ENCODE measurements at regions not wholly inside any gene's neighbourhood (a gene's known extent, or its start where the extent isn't known, plus 50 kb on each side); places are given as distances from the start of the nearest gene placed in this dataset.

DNA sequence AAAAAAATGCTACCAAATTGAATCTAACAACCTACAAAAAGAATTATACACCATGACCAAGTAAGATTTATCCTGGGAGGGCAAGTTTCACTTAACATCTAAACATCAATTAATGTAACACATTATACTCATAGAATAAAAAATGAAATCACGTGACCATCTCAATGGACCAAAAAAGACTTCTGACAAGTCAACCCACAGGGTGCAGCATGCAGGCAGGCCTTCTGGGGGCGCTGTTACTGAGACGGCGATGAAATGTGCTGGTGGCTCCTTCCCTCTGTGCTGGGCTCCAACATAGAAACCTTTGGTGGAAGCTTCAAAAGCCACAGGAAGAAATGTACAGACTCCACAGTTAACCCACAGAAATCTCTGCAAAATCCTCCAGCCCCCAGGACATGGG lies 103.1 kb downstream of the INHBA start:
- TF ChIP-seq, protein P1, sequence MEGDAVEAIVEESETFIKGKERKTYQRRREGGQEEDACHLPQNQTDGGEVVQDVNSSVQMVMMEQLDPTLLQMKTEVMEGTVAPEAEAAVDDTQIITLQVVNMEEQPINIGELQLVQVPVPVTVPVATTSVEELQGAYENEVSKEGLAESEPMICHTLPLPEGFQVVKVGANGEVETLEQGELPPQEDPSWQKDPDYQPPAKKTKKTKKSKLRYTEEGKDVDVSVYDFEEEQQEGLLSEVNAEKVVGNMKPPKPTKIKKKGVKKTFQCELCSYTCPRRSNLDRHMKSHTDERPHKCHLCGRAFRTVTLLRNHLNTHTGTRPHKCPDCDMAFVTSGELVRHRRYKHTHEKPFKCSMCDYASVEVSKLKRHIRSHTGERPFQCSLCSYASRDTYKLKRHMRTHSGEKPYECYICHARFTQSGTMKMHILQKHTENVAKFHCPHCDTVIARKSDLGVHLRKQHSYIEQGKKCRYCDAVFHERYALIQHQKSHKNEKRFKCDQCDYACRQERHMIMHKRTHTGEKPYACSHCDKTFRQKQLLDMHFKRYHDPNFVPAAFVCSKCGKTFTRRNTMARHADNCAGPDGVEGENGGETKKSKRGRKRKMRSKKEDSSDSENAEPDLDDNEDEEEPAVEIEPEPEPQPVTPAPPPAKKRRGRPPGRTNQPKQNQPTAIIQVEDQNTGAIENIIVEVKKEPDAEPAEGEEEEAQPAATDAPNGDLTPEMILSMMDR (IDR thresholded peaks at IDR 0.05), result no peak
- no peak for TF ChIP-seq POLR2AphosphoS5 (IDR thresholded peaks at IDR 0.05)
